GF-D8 (cell line): ENCODE measurements at regions not wholly inside any gene's neighbourhood (a gene's known extent, or its start where the extent isn't known, plus 50 kb on each side); places are given as distances from the start of the nearest gene placed in this dataset.

Experiments used
- DNase-seq: peaks from one replicate; lab custom pipeline; 2025; lab: John Stamatoyannopoulos, UW

DNA sequence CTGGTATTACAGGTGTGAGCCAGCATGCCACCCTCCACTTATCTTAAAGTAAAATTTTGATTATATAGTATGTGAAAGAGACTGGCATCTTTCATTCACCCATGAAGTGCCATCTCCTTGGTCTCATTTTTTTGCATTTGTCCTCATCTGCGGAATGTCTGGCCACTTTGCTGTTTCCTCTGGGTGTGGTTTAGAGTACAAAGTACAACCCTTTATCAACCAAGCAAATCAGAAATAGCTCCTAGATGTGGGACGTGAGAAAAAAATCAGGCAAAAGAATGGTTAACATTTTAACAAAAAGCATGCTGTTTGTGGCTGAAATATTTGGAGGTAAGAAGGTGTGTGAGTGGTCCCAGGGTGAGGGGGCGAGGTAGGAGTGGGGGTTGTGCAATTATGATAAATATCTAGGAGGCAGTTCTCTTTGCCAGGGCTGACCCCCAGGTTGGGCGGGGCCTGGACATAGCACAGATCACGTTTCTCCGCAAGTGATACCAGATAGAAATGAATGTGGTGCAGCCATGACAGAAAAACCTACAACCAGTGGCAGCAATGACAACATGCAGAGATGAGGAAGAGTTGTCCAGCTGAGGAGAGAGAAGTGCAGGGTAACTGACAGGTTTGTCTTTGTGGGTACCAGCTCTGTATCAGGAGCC is 115.8 kb upstream of the SERTAD2 start:
- DNase-seq: no peak

DNA sequence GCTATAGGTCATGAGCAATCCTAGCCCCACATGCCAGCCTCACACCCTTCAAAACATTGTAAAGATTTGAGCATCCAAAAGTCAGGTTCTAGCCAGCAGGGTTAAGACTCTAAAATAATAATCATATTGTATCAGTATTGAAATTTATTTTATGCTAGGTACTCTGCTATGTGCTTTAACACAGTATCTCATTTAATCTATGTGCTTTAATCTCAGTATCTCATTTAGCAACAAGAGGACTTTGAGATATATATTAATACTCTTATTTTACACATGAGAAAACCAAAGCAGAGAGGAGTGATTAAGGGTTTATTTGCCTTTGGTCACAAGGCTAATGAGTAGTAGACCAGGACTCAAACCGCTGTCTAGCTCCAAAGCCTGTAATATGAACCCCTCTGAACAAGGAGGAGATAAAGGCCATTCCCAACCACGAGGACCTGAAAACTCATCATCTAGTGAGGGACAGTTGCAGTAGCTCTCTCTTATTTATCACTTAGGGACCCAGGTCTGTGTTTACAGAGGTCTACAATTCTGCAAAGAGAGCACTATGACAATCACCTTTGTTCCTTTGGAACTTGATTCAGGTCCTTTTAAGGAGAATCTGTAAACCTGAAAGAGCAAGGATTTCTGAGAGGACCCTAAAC is 116.5 kb upstream of the SERTAD2 start:
- DNase-seq: no peak

DNA sequence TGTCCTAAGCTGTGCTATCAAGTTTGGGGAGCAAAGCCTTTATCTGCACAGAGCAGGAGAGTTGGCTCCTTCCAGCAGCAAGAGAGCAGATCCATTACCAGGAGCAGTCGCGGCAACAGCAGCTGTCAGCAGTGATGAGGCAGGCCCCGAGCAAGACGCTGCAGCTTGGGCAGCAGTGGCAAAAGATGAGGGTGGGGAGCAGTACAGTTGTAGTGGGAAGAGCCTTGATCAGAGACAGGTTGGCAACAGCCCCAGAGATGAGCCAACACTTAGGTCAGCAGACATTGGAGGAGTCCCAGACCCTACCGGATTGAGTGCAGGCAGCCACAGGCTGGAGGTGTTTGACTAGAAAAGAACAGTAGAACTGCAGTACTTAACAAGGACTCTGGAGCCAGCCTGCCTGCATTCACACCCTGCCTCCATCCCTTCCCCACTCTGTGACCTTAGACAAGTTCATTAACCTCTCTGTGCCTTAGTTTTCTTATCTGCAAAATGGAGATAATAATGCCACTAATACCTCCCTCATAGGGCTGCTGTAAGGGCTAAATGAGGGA is 117.1 kb upstream of the SERTAD2 start:
- DNase-seq: no peak

DNA sequence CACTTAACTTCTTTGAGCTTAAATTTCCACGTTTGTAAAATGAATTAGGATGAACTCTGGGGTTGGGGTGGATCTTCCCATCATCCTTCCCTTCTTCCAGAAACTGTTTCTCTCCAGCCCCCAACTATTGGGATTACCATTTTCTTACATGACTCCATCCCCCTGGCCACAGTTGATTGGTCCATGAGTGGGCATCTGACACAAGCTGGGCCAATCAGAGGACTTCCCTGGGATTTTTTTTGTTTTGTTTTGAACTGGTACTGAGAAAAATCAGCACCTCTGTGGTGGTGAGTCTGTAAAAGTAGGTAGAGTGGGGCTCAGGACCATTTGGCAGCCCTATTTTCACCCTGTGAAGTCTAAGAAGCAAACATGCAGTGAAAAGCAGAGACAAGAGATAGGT is 118.0 kb upstream of the SERTAD2 start:
- no peak for DNase-seq

DNA sequence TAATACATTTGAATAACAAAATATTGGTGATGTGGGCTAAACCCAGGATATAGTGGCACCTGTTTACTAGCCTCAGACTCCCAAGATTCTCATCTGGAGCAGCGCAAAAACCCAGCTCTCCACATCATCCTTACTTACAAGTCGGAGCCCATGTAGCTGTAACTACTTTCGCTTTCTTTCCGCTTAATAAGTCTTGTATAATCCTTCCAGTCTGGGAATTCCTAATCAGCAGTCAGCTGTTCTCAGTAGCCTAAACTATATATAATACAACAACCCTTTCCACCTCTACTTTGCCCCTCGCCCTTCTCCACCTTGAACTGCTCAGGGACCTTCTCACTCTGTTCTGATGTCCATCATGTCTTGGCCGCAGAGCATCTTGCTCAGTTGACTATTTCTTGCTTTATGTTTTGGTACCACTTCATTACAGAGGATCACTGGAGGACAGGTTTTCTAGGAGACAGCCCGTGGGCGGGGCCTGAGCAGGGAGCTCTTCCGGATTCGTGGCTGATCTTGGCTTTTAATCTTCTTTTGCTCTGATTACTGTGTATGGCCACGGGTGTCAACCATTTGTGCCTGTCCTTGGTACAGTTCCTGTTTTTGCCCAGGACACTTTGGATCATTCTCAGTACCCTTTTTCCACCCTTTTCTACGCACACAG is 119.9 kb upstream of the SERTAD2 start:
- no peak for DNase-seq

DNA sequence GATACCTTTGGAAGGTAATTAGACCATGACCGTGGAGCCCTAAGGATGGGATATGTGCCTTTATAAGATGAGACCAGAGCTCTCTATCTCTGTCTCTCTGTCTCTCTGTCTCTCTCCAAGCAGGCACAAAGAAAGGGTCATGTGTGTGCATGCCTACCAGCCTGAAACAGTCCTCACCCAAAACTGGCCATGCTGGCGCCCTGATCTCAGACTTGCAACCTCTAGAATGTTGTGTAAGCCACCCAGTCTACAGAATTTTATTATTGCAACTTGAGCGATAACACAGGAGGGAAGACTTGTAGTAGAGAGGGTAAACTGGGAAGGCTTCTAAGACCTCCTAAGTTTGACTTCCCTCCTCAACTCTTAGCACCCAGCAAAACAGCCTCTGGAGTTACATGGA is 124.1 kb upstream of the SERTAD2 start:
- DNase-seq: no peak

DNA sequence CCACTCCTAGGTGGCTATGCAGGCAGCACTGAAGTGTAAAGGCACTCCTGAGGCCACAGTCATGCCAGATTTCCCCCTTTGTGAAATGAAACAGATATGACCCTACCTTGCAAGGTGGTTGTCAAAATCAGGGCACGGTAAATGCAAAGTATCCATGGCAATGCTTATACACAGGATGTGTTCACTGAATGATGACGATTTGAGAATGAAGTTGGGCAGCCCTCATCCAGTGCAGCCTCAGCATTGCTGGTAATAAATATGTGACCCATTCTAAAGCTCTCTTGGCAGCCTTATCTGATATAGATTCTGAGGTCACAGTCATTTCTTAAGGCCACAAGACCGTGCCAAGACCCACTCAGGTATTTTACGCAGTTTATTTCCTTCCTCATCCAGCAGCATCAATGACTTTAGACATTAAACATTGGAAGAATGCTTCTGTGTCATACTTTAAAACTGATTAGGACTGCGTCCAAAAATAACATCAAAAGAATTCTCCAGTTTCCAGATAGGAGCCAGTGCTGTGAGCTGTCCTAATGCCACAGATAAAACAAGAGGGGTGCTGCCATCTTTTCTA is 125.5 kb upstream of the SERTAD2 start:
- DNase-seq: no peak

DNA sequence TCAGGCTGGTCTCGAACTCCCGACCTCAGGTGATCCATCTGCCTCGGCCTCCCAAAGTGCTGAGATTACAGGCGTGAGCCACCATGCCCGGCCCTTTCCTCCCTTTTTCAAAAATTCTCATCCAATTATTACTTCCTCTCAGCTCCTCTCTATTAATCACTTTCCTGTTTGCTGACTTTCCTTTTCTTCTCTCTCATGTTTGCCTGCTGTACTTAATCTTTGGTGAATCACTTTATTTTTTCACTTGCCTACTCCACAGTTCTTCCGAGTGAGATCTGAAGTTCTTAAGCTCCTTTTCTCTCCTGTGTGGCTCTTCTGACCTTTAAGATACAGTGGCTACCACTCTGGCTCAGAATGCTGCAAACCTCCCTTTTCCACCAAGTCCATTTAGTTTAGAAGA is 126.3 kb upstream of the SERTAD2 start:
- DNase-seq: no peak

DNA sequence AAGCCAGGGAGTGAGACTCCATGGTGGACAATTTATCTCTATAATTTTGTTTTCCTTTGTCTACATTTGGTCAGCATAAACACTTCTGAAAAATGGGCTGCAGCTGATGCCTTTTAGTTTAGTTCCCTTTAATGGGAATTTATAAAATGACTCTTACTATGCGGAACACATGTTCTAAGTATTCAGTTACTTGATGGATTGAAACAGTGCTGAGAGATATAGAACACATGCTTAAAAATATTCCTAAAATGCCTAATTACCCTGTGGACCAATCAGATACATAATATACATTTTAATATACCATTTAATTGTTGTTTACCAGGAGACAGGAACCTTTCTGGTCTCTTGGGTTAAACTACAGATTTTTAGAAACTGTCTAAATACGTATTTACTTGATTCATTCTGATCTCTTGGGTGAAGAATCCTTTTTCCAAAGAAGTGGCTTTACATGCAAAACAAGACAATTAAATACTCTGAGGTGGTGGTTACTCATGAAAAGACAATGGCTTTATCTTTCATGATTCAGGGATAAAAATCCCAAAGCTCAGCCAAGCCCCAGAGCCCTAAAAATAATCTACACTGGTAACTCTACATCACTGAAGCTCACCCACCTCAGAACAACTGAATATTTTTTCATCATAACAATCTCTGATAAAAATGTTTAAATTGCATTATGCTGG is 128.1 kb upstream of the SERTAD2 start:
- no peak for DNase-seq

DNA sequence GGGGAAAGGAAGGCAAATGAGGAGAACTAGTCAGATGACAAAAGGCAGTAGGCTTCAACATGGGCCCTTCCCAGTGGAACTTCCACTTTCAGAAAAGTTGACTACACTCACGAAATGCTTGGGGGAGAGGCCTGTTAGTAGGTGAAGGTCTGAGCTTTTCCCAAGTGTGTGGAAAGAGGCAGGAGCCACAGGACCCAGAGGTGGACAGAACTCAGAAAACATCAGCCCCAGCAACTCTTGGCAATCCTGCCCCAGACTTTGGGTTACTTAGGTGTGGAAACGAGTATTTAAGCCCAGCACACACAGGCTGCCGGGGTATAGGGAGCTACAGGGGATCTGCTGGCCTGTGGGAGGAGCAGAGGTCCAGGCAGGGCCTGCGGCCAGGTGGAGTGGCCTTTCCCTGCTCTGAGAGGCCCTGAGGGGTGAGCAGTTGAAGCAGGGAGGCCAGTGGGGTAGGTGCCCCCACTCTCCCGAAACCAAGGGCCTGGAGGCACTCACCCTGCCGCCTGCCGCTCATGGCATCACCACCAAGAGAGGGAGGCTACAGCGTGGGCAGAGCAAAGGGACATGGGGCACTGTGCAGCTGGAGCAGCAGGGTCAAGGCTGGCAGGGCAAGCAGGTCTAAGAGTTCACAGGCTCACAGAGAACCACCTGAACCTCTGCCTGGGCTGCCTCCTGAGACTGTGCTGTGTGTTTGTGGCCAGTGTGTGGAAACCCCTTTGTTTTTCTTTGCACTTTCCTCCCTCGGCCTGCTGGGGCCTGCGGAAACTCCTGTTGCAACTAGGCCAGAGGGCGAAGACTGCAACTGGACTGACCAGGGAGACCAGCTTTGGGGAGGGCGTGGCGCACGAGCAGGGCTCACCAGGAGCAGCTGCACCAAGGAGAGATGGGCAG is 130.7 kb upstream of the SERTAD2 start:
- no peak for DNase-seq

DNA sequence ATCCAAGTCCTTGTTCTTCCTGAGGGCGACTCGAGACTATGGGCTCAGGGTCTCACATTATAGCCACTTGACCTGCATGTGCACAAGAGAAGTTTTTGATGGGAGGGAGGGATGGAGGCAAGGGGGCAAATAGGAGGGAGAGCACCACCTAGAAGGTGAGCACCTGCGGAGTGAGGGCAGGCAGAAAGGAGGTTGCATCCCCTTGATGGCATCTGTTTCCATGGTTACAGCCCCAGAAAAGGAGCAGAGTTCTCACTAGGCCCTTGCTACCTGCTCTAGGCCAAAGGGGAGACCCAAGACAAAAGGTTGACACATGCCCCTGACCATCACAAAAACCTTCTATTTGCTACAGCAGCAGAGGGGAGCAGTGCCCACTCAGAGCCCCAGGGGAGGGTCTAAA is 131.5 kb upstream of the SERTAD2 start:
- DNase-seq: no peak

DNA sequence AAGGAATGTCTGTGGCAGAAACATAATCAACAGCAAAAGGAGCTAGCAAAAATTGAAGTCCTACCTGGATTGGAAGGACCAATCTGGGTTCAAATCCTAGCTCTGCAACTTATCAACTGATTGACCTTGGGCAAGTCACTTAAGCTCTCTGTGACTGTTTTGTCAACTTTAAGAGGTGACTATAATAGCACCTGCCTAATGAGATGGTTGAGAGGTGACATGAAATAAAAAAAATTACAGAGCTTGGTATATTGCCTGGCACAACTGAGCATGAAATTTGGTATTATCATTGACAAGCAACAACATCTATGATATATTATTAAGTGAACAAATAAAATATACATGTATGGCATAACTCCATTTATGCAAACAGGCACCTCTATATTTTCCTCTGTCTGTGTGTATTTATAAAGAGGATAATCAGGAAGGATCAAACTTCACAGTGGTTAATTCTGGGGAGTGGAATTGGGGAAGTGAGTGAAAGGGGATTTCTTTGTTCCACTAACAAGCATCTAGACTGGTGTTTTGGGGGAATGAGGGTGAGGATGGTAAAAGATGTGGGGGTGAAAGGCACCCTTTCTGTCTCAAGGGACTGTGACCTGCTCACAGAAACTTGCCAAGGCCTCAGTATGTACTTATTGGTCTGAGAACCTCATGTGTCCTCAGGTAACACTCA is 132.8 kb upstream of the SERTAD2 start:
- DNase-seq: no peak

DNA sequence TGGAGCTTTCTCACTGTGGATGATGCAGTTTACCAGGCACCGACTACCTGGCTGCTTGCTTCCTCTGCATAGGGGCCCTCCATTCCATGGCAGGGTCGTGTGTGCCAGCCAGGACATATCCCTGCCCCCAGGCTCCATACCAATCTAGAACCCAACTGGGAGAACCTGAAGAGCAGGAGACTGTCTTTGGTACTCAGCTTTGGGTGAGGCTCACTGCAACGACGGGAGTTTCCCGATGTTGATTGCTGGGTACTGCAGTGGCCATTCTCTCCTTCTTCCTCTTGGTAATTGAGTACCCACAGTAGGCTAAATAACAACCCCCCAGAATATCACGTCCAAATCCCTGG is 133.3 kb upstream of the SERTAD2 start:
- no peak for DNase-seq

DNA sequence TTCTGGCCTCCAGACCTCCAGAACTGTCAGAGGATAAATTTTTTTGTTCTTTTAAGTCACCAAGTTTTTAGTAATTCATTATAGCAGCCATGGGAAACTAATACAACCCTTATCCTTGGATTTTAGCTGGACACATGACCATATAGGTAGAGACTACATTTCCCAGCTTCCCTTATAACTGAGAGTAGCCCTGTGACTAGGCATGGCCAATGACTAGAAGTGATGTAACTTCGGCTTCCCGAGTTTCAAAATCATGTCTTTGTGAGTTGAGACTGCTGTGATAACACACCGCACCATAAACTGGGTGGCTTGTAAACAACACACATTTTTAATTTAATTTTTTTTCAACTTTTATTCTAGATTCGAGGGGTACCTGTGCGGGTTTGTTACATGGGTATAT is 134.0 kb upstream of the SERTAD2 start:
- DNase-seq: peak; percentile 9

DNA sequence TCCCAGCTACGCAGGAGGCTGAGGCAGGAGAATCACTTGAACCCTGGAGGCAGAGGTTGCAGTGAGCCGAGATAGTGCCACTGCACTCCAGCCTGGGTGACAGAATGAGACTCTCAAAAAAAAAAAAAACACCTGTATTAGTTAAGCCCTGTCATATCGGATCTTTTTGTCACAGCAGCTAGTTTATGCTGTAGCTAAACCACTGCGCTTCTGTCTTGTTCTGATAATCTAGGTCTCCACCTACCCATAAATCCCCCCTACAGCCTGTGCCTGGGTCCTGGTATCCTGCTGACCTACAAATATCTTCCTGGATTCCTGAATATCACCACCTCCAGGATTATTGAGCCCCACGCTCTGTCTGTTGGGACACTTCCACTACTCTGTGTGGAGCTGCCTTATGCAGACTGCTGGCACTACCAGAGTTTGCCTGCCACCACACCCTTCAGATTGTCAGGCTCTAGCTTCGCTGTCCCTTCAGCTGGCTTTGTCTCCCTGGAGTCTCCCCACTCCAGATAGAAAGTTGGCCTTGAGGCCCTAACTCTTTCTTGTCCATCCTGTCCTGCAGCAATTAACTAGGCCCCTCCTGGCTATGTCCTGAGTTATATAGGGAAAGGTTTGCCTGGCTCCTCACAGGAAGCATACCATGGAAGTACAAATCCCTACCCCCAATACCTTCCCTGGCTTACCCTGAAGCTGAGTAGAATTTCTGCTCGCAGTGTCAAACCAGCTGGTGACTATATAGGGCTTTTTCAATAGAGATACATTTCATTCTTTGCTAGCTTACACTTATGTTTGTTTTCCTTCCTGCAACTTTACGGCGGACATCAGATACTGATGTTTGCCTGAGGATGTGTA is 136.0 kb upstream of the SERTAD2 start:
- DNase-seq: no peak

DNA sequence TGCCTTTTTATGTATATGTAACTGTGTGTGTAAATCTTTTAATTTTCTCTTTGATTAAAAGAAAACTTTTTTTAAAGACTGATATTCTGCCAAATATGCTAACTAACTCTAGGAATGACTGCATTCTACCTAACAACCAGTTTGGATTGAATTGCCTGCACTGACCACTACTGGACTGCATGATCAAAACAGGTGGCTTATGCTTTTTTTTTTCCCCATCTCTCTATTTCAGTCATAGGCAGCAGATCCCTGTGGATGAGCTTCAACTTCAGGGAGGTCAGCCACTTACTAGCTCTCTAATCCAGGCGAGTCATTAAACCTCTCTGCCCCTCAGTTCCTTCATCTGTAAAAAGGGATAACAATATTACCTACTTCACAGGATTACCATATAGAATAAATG is 138.6 kb upstream of the SERTAD2 start:
- DNase-seq: no peak

DNA sequence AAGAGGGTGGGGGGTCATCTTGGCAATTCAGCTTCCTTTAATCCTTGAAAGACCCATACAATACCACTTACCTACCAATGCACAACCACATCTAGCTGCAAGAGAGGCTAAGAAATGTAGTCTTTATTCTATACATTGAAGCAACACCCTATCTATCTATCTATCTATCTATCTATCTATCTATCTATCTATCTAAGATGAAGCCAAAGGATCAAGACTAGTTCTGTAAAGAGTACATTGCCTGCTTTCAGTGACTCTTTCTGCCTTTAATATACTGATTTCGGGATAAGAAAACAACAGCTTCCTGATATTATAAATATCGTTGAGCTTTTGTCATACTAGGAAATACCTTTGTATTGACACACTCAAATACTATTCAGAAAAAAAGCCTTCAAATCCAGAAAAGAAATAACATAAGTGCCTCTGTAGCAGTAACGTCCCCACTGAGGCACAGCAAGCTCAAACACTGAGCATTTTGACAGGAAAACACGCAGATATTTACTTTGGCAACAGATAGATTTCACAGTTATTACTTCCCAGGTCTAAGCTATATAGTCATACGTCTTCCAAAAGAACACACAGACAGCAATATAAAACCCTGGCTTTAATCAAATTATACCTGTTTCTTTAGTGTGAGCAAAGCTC is 139.4 kb upstream of the SERTAD2 start:
- DNase-seq: no peak

DNA sequence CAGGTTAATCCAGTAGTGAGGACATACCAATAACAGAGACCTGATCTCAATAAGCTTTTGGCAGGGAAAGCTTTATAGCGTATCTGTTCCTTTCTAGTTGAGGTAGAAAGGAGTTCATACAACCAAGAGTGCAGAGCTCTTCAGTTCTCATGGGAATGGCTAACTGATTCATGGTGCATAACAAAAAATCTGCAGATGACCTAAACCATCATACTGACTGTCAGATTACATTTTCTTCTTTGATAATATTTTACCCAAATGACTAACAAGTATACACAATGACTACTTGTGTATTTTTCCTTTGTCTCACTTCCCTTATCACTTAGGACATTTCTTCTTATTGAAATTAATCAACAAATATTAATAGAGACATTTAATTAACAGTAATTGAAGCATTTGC is 140.0 kb upstream of the SERTAD2 start:
- no peak for DNase-seq

DNA sequence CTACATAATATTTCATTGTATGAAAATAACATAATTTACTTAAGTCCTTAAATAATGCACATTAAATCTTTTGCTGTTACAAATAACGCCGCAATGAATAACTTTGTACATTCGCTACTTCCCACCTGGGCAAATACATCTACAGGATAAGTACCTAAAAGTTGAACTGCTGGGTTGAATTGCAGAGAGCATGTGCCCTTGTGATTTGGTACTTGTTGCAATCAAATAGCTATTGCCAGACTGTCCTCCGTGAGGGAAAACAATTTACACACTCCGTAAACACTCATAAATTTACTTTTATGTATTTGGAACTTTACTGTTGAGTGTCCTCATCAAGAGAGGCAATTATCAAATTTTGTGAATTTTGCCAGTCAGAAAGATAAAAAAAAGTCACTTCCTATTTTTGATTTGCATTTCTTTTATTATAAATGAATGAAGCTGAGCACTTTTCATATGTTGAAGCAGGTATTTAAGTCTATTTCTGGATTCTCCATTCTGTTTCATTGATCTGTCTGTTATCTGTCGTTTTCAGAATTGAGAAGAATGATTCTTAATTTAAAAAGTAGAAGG is 140.8 kb upstream of the SERTAD2 start:
- no peak for DNase-seq
